AG09309 (cell line): ENCODE measurements at regions not wholly inside any gene's neighbourhood (a gene's known extent, or its start where the extent isn't known, plus 50 kb on each side); places are given as distances from the start of the nearest gene placed in this dataset.
"Not testable (repeated sequence)": the region's sequence is repeated elsewhere in the genome, so short reads cannot be mapped to it uniquely, and the experiment has no call there.

Experiments
- DNase-seq: peaks from one replicate; pipeline ENCODE4 v3.0.0-alpha.2; 2010; ENCODE audit warnings: low read depth
- H3K4me3 ChIP-seq: 2 replicates; pipeline ENCODE4 v1.5.1; 2011; ENCODE audit warnings: mild to moderate bottlenecking, low read depth, low read length, moderate library complexity; ENCODE audit not compliant: control insufficient read depth
- CTCF ChIP-seq: IDR thresholded peaks from 2 replicates; pipeline ENCODE4 v1.5.1; 2011; ENCODE audit warnings: mild to moderate bottlenecking, low read depth, low read length, inconsistent platforms; ENCODE audit not compliant: insufficient read depth, control insufficient read depth; ENCODE audit errors: missing control alignments

DNA sequence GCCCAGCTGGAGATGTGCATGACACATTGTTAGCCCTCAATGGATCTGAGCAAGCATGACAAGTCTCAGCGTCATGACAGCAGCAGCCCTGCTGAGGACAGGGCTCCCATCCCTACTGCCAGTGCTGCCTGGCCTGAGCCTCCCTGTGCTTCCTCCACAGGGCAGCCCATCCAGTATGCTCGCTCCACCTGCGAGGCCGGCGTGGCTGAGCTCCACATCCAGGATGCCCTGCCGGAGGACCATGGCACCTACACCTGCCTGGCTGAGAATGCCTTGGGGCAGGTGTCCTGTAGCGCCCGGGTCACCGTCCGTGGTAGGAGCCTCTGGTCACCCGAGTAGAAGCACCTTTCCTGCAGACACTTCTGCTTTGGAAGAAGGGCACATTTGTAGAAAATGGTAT, 85.8 kb upstream of the OSBPL11 start:
- H3K4me3 ChIP-seq = no peak overlapping the region
- DNase-seq = no peak
- TF ChIP-seq CTCF = no peak

DNA sequence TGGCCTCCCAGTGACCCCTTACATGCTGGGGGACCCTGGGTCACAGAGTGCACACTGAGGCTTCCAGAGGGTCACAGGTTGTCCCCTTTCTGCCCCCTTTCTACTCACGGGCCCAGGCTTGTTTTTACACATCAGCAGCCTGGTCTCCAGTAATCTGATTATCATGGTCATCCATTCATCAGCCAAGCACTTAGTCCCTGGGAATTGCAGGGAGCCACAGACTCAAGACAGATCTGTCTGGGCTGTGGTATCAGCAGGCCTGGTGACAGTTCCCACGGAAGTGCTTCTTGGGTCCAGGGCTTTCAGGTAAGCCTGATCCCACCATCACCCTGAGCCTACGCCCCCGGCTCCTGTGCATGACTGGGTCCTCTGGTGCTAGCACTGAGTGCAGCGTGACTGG, 86.6 kb upstream of the OSBPL11 start:
- DNase-seq, H3K4me3 ChIP-seq: not testable (repeated sequence)

GRCh38 chr3:125682610-125683009, 87.3 kb upstream of the OSBPL11 start:
- DNase-seq = peak; percentile 24
- not testable (repeated sequence) for H3K4me3 ChIP-seq

DNA sequence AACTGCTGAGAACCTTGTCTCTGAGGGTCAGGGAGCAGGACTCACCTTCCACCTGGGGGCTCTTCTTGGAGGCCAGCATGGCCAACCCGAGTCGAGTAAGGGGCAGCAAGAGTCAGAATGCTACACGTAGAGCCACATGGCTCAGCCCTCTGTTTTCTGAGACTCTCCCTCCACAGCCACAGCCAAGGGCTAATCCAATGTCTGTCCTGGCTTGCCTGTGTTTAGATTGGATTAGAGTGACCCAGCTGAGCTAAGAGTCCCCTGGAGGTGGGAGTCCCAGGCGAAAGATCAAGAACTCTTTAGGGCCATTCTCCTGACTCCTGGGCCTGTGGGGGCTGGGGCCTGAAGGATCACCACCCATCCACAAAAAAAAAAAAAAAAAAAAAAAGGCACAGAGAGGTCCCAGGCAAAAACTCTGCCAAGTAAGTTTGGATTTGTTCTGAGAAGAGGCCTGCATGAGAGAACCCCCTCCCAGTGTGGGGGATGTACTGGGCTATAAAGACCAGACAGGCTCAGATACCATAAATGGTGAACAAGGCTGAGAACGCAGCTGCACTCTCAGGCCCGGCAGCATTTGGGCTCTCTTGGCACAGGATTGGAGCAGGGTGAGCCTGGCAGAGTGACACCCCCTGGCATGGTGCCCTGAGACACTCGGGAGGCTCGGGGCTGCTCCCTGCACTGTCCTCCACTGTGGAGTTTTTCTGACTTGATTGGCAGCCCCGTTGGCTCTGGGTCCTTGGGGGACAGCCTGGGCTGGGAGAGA, 88.0 kb upstream of the OSBPL11 start:
- no peak for DNase-seq
- H3K4me3 ChIP-seq = no peak overlapping the region
- no peak for TF ChIP-seq CTCF

GRCh38 chr3:125684199-125684598, 88.9 kb upstream of the OSBPL11 start:
- no peak overlapping the region for H3K4me3 ChIP-seq
- DNase-seq = no peak
- peak; percentile 25 for TF ChIP-seq CTCF

- H3K4me3 ChIP-seq, DNase-seq: not testable (repeated sequence)
These were observed 90.4 kb upstream of the OSBPL11 start for GRCh38 chr3:125685741-125686140.

- no peak for TF ChIP-seq CTCF
- H3K4me3 ChIP-seq = no peak overlapping the region
- no peak for DNase-seq
These were observed 97.1 kb upstream of the OSBPL11 start for GRCh38 chr3:125692361-125692760.

DNA sequence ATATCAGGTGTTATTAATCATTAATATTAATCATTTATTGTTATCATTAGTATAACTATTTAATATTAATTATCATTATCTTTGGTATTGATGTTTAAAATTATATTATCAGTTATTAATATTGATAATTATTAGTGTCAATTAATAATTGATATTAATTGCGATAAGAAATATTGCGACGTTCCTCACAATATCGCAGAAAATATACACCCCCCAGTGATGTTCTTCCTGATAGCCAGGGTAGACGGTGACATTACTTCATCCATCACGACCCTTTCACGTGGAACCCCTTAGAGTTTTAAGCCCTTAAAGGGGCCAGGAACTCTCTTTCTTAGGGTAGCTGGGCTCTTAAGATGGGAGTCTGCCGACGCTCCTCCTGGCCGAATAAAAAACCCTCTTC, 98.6 kb upstream of the OSBPL11 start:
- DNase-seq = no peak
- no peak for TF ChIP-seq CTCF
- no peak overlapping the region for H3K4me3 ChIP-seq
